ENCODE measurements at regions not wholly inside any gene's neighbourhood (a gene's known extent, or its start where the extent isn't known, plus 50 kb on each side); places are given as distances from the start of the nearest gene placed in this dataset.

- TF ChIP-seq CTCF (IDR thresholded peaks at IDR 0.05) (no peak), EZH2 (IDR thresholded peaks at IDR 0.05; ENCODE audit: borderline replicate concordance, insufficient read depth, low read depth, low read length, poor library complexity, severe bottlenecking) (no peak)
Observed at GRCh38 chr7:131867461-131867860, 311.0 kb upstream of the PODXL start.
